SU-DHL-6 (cell line): ENCODE measurements at regions not wholly inside any gene's neighbourhood (a gene's known extent, or its start where the extent isn't known, plus 50 kb on each side); places are given as distances from the start of the nearest gene placed in this dataset.

Source experiments
- H2AFZ ChIP-seq: fragments of 200-600 bp; sonication (generic); 2 replicates; pipeline ENCODE4 v1.6.1; 2014; ENCODE audit warnings: low read depth, mild to moderate bottlenecking, moderate library complexity, mixed read lengths, antibody characterized with exemption, low read length; ENCODE audit not compliant: severe bottlenecking
- H3F3A ChIP-seq: fragments of 200-600 bp; shearing (Covaris generic); 2 replicates; pipeline ENCODE4 v1.6.0; 2016; ENCODE audit warnings: antibody characterized with exemption, mild to moderate bottlenecking; ENCODE audit not compliant: insufficient read depth
- H3K27ac ChIP-seq: fragments of 200-600 bp; sonication (generic); 2 replicates; pipeline ENCODE4 v1.5.1; 2016; ENCODE audit warnings: low read depth, mild to moderate bottlenecking, low read length, moderate library complexity, mixed read lengths
- H3K27me3 ChIP-seq: fragments of 200-600 bp; sonication (generic), shearing (Covaris generic); 2 replicates; pipeline ENCODE4 v1.6.0; 2014; ENCODE audit warnings: mild to moderate bottlenecking, low read length
- H3K36me3 ChIP-seq: fragments of 200-600 bp; sonication (generic); 2 replicates; pipeline ENCODE4 v1.6.1; 2014; ENCODE audit warnings: mild to moderate bottlenecking, low read length, mixed read lengths
- H3K4me2 ChIP-seq: fragments of 300-600, 200-600 bp; shearing (Covaris generic), sonication (generic); 2 replicates; pipeline ENCODE4 v1.6.0; 2014; ENCODE audit warnings: low read length, low read depth, mild to moderate bottlenecking; ENCODE audit not compliant: poor library complexity, severe bottlenecking
- H3K4me3 ChIP-seq: fragments of 200-600 bp; sonication (generic); 2 replicates; pipeline ENCODE4 v1.5.1; 2014; ENCODE audit warnings: antibody characterized with exemption, low read length, mild to moderate bottlenecking, mixed read lengths; ENCODE audit not compliant: insufficient read depth, poor library complexity, severe bottlenecking
- H3K79me2 ChIP-seq: fragments of 200-600 bp; sonication (generic); 2 replicates; pipeline ENCODE4 v1.6.1; 2014; ENCODE audit warnings: mild to moderate bottlenecking, low read length, moderate library complexity; ENCODE audit not compliant: insufficient read depth
- H3K9ac ChIP-seq: fragments of 200-600 bp; sonication (generic); 2 replicates; pipeline ENCODE4 v1.7.0; 2014; ENCODE audit warnings: mild to moderate bottlenecking, low read length
- H3K9me2 ChIP-seq: fragments of 200-600 bp; sonication (generic); replicated peaks from 2 replicates; pipeline ENCODE4 v1.6.1; 2014; ENCODE audit warnings: low read length; ENCODE audit not compliant: insufficient read depth
- H3K9me3 ChIP-seq: fragments of 200-600 bp; sonication (generic); 2 replicates; pipeline ENCODE4 v1.6.1; 2014; ENCODE audit warnings: low read length, mixed read lengths; ENCODE audit not compliant: insufficient read depth
- H4K20me1 ChIP-seq: fragments of 200-600 bp; sonication (generic); 2 replicates; pipeline ENCODE4 v1.6.1; 2014; ENCODE audit warnings: low read depth, mild to moderate bottlenecking, antibody characterized with exemption, low read length, moderate library complexity, mixed read lengths
- EZH2phosphoT487 ChIP-seq: fragments of 200-600 bp; sonication (generic), shearing (Covaris generic); conservative IDR thresholded peaks from 2 replicates; pipeline ENCODE4 v1.6.1; 2018; ENCODE audit warnings: mild to moderate bottlenecking, antibody characterized with exemption, low read length, moderate library complexity, mixed read lengths
- TF ChIP-seq, protein P1 (sequence below): fragments of 200-600 bp; sonication (generic); IDR thresholded peaks from one replicate; pipeline ENCODE4 v1.5.1; 2017; ENCODE audit warnings: antibody characterized with exemption, mild to moderate bottlenecking, low read length, moderate library complexity; ENCODE audit not compliant: insufficient read depth, poor library complexity, severe bottlenecking

DNA sequence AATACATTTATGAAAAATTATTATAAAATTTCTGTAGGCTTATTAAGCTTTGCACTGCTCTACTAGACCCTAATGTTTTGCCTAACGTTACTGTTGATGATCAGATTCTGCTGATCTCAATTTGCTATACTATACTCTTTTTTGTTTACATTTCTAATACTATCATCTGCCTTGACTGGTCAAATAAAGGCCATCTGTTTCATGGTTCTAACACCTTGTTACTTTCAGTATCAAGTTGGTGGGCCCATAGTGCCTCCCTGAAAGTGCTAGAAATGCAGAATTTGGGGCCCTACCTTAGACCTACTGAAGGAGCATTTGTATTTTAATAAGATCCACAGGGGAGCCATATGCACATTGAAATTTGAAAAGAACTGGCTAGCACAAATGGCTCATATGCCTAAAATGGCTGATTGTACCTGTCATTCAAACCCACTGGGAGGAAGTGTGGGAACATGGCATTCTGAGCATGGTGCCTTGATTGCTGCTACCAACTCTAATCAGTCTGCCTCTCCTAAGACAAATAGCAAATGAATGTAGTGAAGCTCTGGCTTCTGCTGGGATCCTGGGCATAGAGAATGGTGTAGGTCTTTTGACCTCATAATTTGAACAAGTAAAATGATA, 199.1 kb upstream of the BTBD3 start:
- Histone ChIP-seq H3K27me3 (no peaks in the 10 kb centered on the region), H2AFZ (no peak overlapping the region), H3K9me3 (no peaks in the 10 kb centered on the region), H3K27ac (no peak overlapping the region), H3K36me3 (no peaks in the 10 kb centered on the region), H4K20me1 (no peaks in the 10 kb centered on the region), H3K79me2 (no peaks in the 10 kb centered on the region), H3K9me2 (no peaks in the 10 kb centered on the region), H3K9ac (no peak overlapping the region), H3K4me3 (no peak overlapping the region), H3K4me2 (no peak overlapping the region), H3F3A (no peaks in the 10 kb centered on the region)
- no peak for TF ChIP-seq EZH2phosphoT487
- TF ChIP-seq, protein P1, sequence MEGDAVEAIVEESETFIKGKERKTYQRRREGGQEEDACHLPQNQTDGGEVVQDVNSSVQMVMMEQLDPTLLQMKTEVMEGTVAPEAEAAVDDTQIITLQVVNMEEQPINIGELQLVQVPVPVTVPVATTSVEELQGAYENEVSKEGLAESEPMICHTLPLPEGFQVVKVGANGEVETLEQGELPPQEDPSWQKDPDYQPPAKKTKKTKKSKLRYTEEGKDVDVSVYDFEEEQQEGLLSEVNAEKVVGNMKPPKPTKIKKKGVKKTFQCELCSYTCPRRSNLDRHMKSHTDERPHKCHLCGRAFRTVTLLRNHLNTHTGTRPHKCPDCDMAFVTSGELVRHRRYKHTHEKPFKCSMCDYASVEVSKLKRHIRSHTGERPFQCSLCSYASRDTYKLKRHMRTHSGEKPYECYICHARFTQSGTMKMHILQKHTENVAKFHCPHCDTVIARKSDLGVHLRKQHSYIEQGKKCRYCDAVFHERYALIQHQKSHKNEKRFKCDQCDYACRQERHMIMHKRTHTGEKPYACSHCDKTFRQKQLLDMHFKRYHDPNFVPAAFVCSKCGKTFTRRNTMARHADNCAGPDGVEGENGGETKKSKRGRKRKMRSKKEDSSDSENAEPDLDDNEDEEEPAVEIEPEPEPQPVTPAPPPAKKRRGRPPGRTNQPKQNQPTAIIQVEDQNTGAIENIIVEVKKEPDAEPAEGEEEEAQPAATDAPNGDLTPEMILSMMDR: no peak

DNA sequence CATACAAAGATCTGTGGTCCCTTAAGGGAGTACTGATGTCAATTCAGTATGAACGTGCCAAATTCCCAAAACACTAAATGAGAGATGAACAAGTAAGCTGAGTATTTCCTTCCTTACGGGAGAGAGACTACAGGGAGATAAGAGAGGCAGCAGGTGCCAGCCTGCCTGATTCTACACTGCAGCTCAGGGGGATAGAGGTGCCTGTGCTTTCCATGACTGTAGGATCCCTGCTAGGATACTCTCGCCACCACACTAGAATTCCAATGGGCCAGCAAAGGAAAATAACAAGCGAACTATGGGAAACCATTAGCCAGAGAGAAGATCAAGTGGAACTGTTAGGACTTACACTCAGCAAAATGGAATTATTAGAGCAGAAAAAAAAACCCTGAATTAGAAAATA, 198.5 kb upstream of the BTBD3 start:
- Histone ChIP-seq H2AFZ (no peak overlapping the region), H3K9me3 (no peaks in the 10 kb centered on the region), H3K4me2 (no peak overlapping the region), H3K27ac (no peak overlapping the region), H3K79me2 (no peaks in the 10 kb centered on the region), H3K9me2 (no peaks in the 10 kb centered on the region), H3K36me3 (no peaks in the 10 kb centered on the region), H3K27me3 (no peaks in the 10 kb centered on the region), H4K20me1 (no peaks in the 10 kb centered on the region), H3K9ac (no peak overlapping the region), H3K4me3 (no peak overlapping the region), H3F3A (no peaks in the 10 kb centered on the region)
- TF ChIP-seq, protein P1: no peak
- TF ChIP-seq EZH2phosphoT487: no peak

DNA sequence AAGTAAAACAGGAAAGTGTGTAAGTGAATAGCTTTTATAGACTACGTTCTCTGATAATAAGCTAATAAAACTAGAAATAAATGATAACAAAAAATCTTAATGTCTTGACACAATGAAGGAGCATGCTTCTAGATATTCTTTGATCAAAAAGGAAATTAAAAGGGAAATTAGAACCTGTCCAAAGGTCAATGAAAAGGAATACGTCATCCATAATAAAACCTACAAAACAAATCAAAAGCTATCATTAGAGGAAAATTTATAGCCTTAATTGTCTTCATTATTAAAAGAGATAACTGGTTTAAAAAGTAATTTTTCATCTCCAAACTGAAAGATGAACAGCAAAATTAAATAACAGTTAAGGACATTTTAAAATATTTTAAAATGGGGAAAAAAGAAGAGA, 196.3 kb upstream of the BTBD3 start:
- Histone ChIP-seq H3K79me2 (no peaks in the 10 kb centered on the region), H3K9me3 (no peaks in the 10 kb centered on the region), H3K4me2 (no peak overlapping the region), H3K9me2 (no peaks in the 10 kb centered on the region), H3F3A (no peaks in the 10 kb centered on the region), H2AFZ (no peak overlapping the region), H3K27me3 (no peaks in the 10 kb centered on the region), H3K9ac (no peak overlapping the region), H4K20me1 (no peaks in the 10 kb centered on the region), H3K4me3 (no peak overlapping the region), H3K36me3 (no peaks in the 10 kb centered on the region), H3K27ac (no peak overlapping the region)
- TF ChIP-seq, protein P1: no peak
- TF ChIP-seq EZH2phosphoT487: no peak
